Esophagus muscularis mucosa (tissue), 4 donors: ENCODE measurements at regions not wholly inside any gene's neighbourhood (a gene's known extent, or its start where the extent isn't known, plus 50 kb on each side); places are given as distances from the start of the nearest gene placed in this dataset.

Experiments used
- DNase-seq: peaks from one replicate; pipeline ENCODE4 v3.0.0-alpha.2; 2017; ENCODE audit errors: extremely low spot score
- H3K27ac ChIP-seq, 4 donors: fragments of 200-600 bp; sonication (generic); replicated peaks in 1 of 4; 1 replicate in 3 of 4; 2 replicates in 1 of 4; pipeline ENCODE4 v1.5.1; 2016 to 2019; ENCODE audit warnings: mild to moderate bottlenecking in 1 of 4
- H3K27me3 ChIP-seq, 4 donors: fragments of 200-600 bp; sonication (generic); one replicate each; pipeline versions ENCODE4 v1.5.1 to v1.6.0; 2016 to 2019
- H3K36me3 ChIP-seq, 4 donors: fragments of 200-600 bp; sonication (generic); one replicate each; pipeline ENCODE4 v1.5.1; 2016 to 2019
- H3K4me1 ChIP-seq, 4 donors: fragments of 200-600 bp; sonication (generic); one replicate each; pipeline ENCODE4 v1.5.1; 2016 to 2019
- H3K4me3 ChIP-seq, 4 donors: fragments of 200-600 bp; sonication (generic); 1 replicate in 2 of 4; 2 replicates in 2 of 4; pipeline ENCODE4 v1.5.1; 2016 to 2019; ENCODE audit warnings: mild to moderate bottlenecking in 4 of 4, moderate library complexity in 1 of 4
- H3K9me3 ChIP-seq, 4 donors: fragments of 200-600 bp; sonication (generic); 1 replicate in 3 of 4; 2 replicates in 1 of 4; pipeline ENCODE4 v1.5.1; 2016 to 2019
- CTCF ChIP-seq, 3 experiments: fragments of 200-600 bp in 2 of 3; fragments of 450-650 bp in 1 of 3; sonication (generic) in 2 of 3; IDR thresholded peaks; one replicate each; pipeline ENCODE4 v1.5.1; 2017 to 2019; ENCODE audit warnings: antibody characterized with exemption in 3 of 3, mild to moderate bottlenecking in 2 of 3, moderate library complexity in 1 of 3
- EP300 ChIP-seq: sonication (generic); formaldehyde crosslinking; IDR thresholded peaks from one replicate; pipeline ENCODE4 v1.6.1; 2017; ENCODE audit warnings: antibody characterized with exemption
- POLR2A ChIP-seq: fragments of 450-650 bp; IDR thresholded peaks from one replicate; pipeline ENCODE4 v1.6.1; 2017; ENCODE audit warnings: antibody characterized with exemption, moderate library complexity, mild to moderate bottlenecking, low read depth
- POLR2AphosphoS5 ChIP-seq, 2 donors: sonication (generic); formaldehyde crosslinking; IDR thresholded peaks; one replicate each; pipeline ENCODE4 v1.6.1; 2017; ENCODE audit warnings: antibody characterized with exemption in 2 of 2
- WGBS: methylation state at CpG from one replicate; pipeline ENCODE4 v1.1.5; 2018; 5-methylcytosine and 5-hydroxymethylcytosine counted together
- intact Hi-C: fragments of 100-400 bp; cut with DNase I; formaldehyde crosslinking; loops from one replicate; pipeline ENCODE4 v1.15.1; 2023

- Histone ChIP-seq H3K27ac (no peak overlapping the region), H3K9me3 (no peaks in the 10 kb centered on the region), H3K4me1 (no peaks in the 10 kb centered on the region), H3K27me3 (no peaks in the 10 kb centered on the region), H3K36me3 (no peaks in the 10 kb centered on the region), H3K4me3 (no peak overlapping the region)
- intact Hi-C loops: no loop called here
- no peak for DNase-seq
- 57% methylated on average over 4 of the region's 4 CpGs for WGBS
- no peak for TF ChIP-seq CTCF (IDR thresholded peaks at IDR 0.05)
- TF ChIP-seq POLR2A: no peak
- TF ChIP-seq POLR2AphosphoS5 (IDR thresholded peaks at IDR 0.05): no peak
- TF ChIP-seq EP300: no peak
These were observed 1994.3 kb downstream of the MRPL39 start for GRCh38 chr21:23613014-23613413.

GRCh38 chr21:23612210-23612609, 1995.1 kb downstream of the MRPL39 start:
- intact Hi-C loops: no loop called here
- 89% methylated on average over 1 of the region's 1 CpG for WGBS

GRCh38 chr21:23607782-23608431, 1999.4 kb downstream of the MRPL39 start:
- H3K27ac ChIP-seq: no peak overlapping the region
- WGBS: 61% methylated on average over 4 of the region's 4 CpGs
- H3K36me3 ChIP-seq: no peaks in the 10 kb centered on the region
- H3K4me3 ChIP-seq: no peak overlapping the region
- no peak for TF ChIP-seq EP300
- TF ChIP-seq POLR2AphosphoS5 (IDR thresholded peaks at IDR 0.05): no peak
- no peak for TF ChIP-seq POLR2A
- TF ChIP-seq CTCF (IDR thresholded peaks at IDR 0.05): no peak
- no peaks in the 10 kb centered on the region for H3K9me3 ChIP-seq
- H3K4me1 ChIP-seq: no peaks in the 10 kb centered on the region
- no peak for DNase-seq
- peaks cover 0 to 3% (median 0%) of the 10 kb centered on the region in 4 donors for H3K27me3 ChIP-seq
- intact Hi-C loops: no loop called here

More at GRCh38 chr21:23612210-23612609, 1995.1 kb downstream of the MRPL39 start:
- DNase-seq: no peak
- Histone ChIP-seq H3K27ac (no peak overlapping the region), H3K4me1 (no peaks in the 10 kb centered on the region), H3K9me3 (no peaks in the 10 kb centered on the region), H3K4me3 (no peak overlapping the region), H3K36me3 (no peaks in the 10 kb centered on the region), H3K27me3 (no peaks in the 10 kb centered on the region)
- TF ChIP-seq EP300: no peak
- no peak for TF ChIP-seq POLR2A
- no peak for TF ChIP-seq POLR2AphosphoS5 (IDR thresholded peaks at IDR 0.05)
- TF ChIP-seq CTCF (IDR thresholded peaks at IDR 0.05): no peak

GRCh38 chr21:23601549-23601948, 2005.7 kb downstream of the MRPL39 start:
- H3K27ac ChIP-seq: no peak overlapping the region
- no peaks in the 10 kb centered on the region for H3K36me3 ChIP-seq
- no peak for TF ChIP-seq POLR2A
- TF ChIP-seq POLR2AphosphoS5 (IDR thresholded peaks at IDR 0.05): no peak
- TF ChIP-seq CTCF (IDR thresholded peaks at IDR 0.05): no peak
- TF ChIP-seq EP300: no peak
- WGBS: 93% methylated on average over 4 of the region's 4 CpGs
- intact Hi-C loops: no loop called here
- DNase-seq: no peak
- H3K9me3 ChIP-seq: no peaks in the 10 kb centered on the region
- no peak overlapping the region for H3K4me3 ChIP-seq
- peaks cover 0 to 3% (median 0%) of the 10 kb centered on the region in 4 donors for H3K27me3 ChIP-seq
- H3K4me1 ChIP-seq: no peaks in the 10 kb centered on the region

GRCh38 chr21:23593582-23593981, 2013.7 kb downstream of the MRPL39 start:
- no peak for DNase-seq
- no peaks in the 10 kb centered on the region for H3K27me3 ChIP-seq
- TF ChIP-seq POLR2A (no peak), POLR2AphosphoS5 (IDR thresholded peaks at IDR 0.05) (no peak), CTCF (IDR thresholded peaks at IDR 0.05) (no peak), EP300 (no peak)
- 70% methylated on average over 1 of the region's 1 CpG for WGBS
- no peak overlapping the region for H3K27ac ChIP-seq
- H3K4me3 ChIP-seq: no peak overlapping the region
- no peaks in the 10 kb centered on the region for H3K36me3 ChIP-seq
- no peaks in the 10 kb centered on the region for H3K9me3 ChIP-seq
- no peaks in the 10 kb centered on the region for H3K4me1 ChIP-seq
- intact Hi-C loops: no loop called here
